ENCODE measurements at regions not wholly inside any gene's neighbourhood (a gene's known extent, or its start where the extent isn't known, plus 50 kb on each side); places are given as distances from the start of the nearest gene placed in this dataset.
A peak's percentile ranks its signal among the peaks of the same experiment; 100 is the strongest.

DNA sequence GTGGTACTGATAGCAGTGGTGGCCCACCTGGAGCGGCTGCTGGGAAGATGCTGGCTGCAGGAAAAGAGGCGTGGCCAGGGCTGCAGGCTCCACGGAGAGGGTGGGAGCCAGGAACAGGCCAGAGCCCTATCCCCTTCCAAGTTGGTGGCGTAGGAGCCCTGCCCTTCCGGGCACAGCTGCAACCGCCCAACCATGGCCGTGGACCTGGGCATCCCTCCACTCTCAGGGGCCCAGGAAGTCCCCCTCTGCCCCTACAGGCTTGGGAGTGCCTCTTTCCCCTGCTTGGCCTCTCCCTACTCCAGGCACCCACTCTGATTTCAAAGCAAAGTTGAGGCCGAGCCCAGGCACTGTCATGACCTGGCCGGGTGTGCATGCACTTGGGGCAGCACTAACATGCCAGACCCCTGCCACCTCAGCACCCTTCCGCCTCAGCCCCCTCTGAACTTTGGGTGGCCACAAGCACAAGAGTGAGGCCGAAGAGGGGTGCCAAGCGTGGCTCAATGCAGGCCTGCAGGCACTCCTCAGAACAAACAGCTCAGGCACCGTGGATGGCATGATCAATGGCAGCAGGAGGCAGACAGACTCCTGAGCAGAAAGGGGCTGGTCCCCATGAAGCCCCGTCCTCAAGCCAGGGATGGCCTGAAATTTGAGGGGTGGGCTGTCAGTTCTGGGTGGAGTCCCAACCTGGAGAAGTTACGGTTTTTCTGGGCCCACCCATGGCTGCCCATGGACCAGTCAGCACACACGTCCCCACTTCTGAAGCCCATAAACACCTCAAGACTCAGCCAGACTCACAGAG lies 164.9 kb upstream of the PRNP start:
- FAIRE-seq: no peak
- H2BK15ac ChIP-seq (ENCODE audit: low read length): no peak overlapping the region

More for the DNA sequence above, 164.9 kb upstream of the PRNP start:
- Histone ChIP-seq H3K23me2 (ENCODE audit: low read depth, low read length) (no peaks in the 10 kb centered on the region), H4K91ac (replicated peaks; ENCODE audit: insufficient read length, low read length) (no peak overlapping the region), H3K4me2 (ENCODE audit: insufficient read depth in 1 of 2, low read depth in 2 of 2, low read length in 2 of 2) (no peak overlapping the region), H3K23ac (ENCODE audit: insufficient read length) (no peak overlapping the region), H2BK120ac (replicated peaks; ENCODE audit: low read depth, low read length) (no peak overlapping the region), H4K5ac (ENCODE audit: insufficient read length, low read depth, low read length) (no peak overlapping the region), H2BK5ac (ENCODE audit: low read depth, low read length) (no peak overlapping the region), H2BK12ac (ENCODE audit: low read depth, low read length) (no peak overlapping the region), H3K18ac (ENCODE audit: extremely low read depth, low read length) (no peak overlapping the region), H2AK5ac (ENCODE audit: low read depth, low read length) (no peak overlapping the region), H3K4ac (replicated peaks; ENCODE audit: insufficient read length, low read depth, low read length) (no peak overlapping the region), H3K14ac (ENCODE audit: insufficient read length) (no peak overlapping the region), H2AFZ (ENCODE audit: low read length) (peak overlapping the region; percentile 7; the same call in 1 of the 2 replicates), H3K9ac (replicated peaks in 1 of 4; ENCODE audit: extremely low read depth in 1 of 4, low read depth in 3 of 4, low read length in 3 of 4) (no peak overlapping the region), H4K20me1 (replicated peaks in 1 of 2; ENCODE audit: control insufficient read depth in 1 of 2, insufficient read depth in 2 of 2, low read length in 2 of 2) (no peaks in the 10 kb centered on the region), H3K4me1 (replicated peaks in 1 of 4; ENCODE audit: control insufficient read depth in 3 of 4, insufficient read depth in 4 of 4, low read length in 3 of 4) (no peaks in the 10 kb centered on the region), H3K9me3 (ENCODE audit: insufficient read depth in 2 of 2, low read depth in 1 of 2, low read length in 1 of 2) (no peaks in the 10 kb centered on the region), H3K27me3 (replicated peaks in 1 of 4; ENCODE audit: control insufficient read depth in 3 of 4, extremely low read depth in 1 of 4, insufficient read depth in 3 of 4, low read length in 3 of 4) (no peaks in the 10 kb centered on the region), H3K79me2 (ENCODE audit: control insufficient read depth in 1 of 2, insufficient read depth in 2 of 2, low read length in 2 of 2) (no peaks in the 10 kb centered on the region), H3K4me3 (ENCODE audit: extremely low read depth in 1 of 4, insufficient read depth in 2 of 4, low read depth in 3 of 4, low read length in 4 of 4) (no peak overlapping the region), H3K56ac (replicated peaks; ENCODE audit: insufficient read length, low read depth, low read length) (no peak overlapping the region), H2BK20ac (ENCODE audit: low read length) (no peak overlapping the region), H3K27ac (ENCODE audit: low read depth, low read length) (no peak overlapping the region), H3K79me1 (ENCODE audit: low read depth, low read length) (no peaks in the 10 kb centered on the region), H3K36me3 (ENCODE audit: control insufficient read depth in 2 of 4, insufficient read depth in 4 of 4, low read length in 3 of 4) (no peaks in the 10 kb centered on the region), H4K8ac (ENCODE audit: extremely low read depth, insufficient read depth, low read length) (no peak overlapping the region; the same call in none of the 2 replicates)
- DNase-seq (ENCODE audit: low read depth in 1 of 2, low spot score in 2 of 2): no peak
- POLR2A ChIA-PET (ENCODE audit: partially characterized antibody): no interaction called here
- TF ChIP-seq RBBP5 (IDR thresholded peaks at IDR 0.05; ENCODE audit: borderline replicate concordance, low read depth, low read length) (no peak), TCF12 (IDR thresholded peaks at IDR 0.05; ENCODE audit: low read depth, low read length) (no peak)
- CTCF ChIA-PET (ENCODE audit: partially characterized antibody): interaction anchor here (1.0 to 1.5 kb wide), 2 partner anchors 61 to 111 kb away, joined by 3 to 4 read pairs; no protein-coding TSS in a partner anchor
- WGBS, 2 experiments (ENCODE audit: extremely low coverage in 1 of 2, insufficient coverage in 1 of 2, insufficient read length in 1 of 2, insufficient replicate concordance in 2 of 2, low coverage in 1 of 2, low lambda C conversion rate in 2 of 2, missing lambda C conversion rate in 1 of 2): 82% methylated on average over 16 of the region's 16 CpGs; no CpG with 5 or more reads in 1 of the 2 experiments

All from H1 (cell line).